GM23248 (cell line): ENCODE measurements at regions not wholly inside any gene's neighbourhood (a gene's known extent, or its start where the extent isn't known, plus 50 kb on each side); places are given as distances from the start of the nearest gene placed in this dataset.

Experiments
- EZH2 ChIP-seq: fragments of 200-600 bp; sonication (generic); IDR thresholded peaks from 2 replicates; pipeline ENCODE4 v1.6.1; 2018; ENCODE audit warnings: antibody characterized with exemption, mild to moderate bottlenecking; ENCODE audit not compliant: insufficient read depth, poor library complexity, severe bottlenecking
- EZH2phosphoT487 ChIP-seq: fragments of 200-600 bp; sonication (generic); IDR thresholded peaks from 2 replicates; pipeline ENCODE4 v1.6.1; 2018; ENCODE audit warnings: antibody characterized with exemption, moderate library complexity, mild to moderate bottlenecking, low read depth; ENCODE audit not compliant: insufficient read depth

GRCh38 chr9:19840953-19841352 lies 52.1 kb upstream of the SLC24A2 start:
- no peak for TF ChIP-seq EZH2
- TF ChIP-seq EZH2phosphoT487, result no peak
